ENCODE measurements at regions not wholly inside any gene's neighbourhood (a gene's known extent, or its start where the extent isn't known, plus 50 kb on each side); places are given as distances from the start of the nearest gene placed in this dataset.

DNA sequence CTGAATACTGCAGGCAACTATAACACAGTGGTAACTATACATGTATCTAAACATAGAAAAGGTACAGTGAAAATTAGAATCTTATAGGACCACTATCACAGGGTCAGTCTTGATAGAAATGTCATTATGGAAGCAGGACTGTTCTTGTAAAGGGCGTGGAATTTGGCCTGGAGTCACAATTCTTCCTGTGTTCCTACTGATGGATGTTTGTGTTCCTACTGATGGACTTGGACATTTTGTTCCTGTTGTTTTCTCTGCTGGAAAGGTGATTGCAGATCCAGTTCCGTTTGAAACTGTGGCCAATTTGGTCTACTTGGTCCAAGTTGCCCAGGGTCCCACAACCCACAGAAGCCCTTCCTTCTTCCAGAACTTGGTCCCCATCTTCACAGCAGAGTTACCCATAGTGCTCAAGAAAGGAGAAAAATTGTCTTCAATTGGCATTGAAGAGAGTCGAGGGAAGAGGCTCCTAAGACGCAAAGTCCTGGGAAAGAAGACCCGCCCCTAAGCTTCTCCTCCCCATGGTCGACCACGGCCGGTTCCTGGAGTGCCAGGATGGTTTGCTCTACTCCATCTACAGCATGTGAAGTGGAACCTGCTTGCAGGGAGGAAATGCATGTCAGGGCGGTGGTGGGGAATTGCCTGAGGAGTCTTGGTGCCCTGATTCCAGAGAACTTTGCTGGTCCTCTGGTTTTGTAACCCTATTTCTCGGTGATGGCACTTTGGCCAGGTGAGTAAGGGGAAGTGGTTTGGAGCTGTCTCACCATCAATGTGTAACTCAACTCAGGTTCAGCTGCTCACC is 102.8 kb upstream of the RAB12 start:
- TF ChIP-seq, protein P1, sequence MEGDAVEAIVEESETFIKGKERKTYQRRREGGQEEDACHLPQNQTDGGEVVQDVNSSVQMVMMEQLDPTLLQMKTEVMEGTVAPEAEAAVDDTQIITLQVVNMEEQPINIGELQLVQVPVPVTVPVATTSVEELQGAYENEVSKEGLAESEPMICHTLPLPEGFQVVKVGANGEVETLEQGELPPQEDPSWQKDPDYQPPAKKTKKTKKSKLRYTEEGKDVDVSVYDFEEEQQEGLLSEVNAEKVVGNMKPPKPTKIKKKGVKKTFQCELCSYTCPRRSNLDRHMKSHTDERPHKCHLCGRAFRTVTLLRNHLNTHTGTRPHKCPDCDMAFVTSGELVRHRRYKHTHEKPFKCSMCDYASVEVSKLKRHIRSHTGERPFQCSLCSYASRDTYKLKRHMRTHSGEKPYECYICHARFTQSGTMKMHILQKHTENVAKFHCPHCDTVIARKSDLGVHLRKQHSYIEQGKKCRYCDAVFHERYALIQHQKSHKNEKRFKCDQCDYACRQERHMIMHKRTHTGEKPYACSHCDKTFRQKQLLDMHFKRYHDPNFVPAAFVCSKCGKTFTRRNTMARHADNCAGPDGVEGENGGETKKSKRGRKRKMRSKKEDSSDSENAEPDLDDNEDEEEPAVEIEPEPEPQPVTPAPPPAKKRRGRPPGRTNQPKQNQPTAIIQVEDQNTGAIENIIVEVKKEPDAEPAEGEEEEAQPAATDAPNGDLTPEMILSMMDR (IDR thresholded peaks at IDR 0.05; ENCODE audit: insufficient read depth, low read length, poor library complexity, severe bottlenecking) = no peak
- no peaks in the 10 kb centered on the region for H3K27me3 ChIP-seq (replicated peaks; ENCODE audit: control insufficient read depth, insufficient read depth, low read length)
- DNase-seq (ENCODE audit: extremely low read depth, insufficient read length) = no peak
- no peaks in the 10 kb centered on the region for H3K36me3 ChIP-seq (ENCODE audit: control insufficient read depth, insufficient read depth, low read length)
- H3K4me3 ChIP-seq (replicated peaks; ENCODE audit: low read depth, low read length) = no peak overlapping the region

DNA sequence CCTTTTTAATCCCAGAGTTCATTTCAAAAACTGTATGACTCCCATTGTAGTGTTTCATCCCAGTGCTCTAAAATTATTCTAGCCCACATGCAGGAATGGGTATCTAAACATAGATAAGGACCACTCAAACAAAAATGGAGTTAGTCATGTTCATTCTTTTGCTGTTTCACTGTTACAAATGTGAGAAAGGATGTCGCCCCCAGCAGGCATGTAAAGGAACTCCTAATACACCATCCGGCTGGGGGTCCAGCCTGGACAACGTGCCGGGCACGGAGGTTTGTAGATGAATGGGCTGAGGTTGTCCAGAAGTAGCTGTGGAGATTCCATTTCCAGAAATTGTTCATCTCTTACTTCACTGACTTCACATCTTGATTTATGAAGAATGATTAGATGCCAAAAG is 101.9 kb upstream of the RAB12 start:
- Histone ChIP-seq H3K4me3 (replicated peaks; ENCODE audit: low read depth, low read length) (no peak overlapping the region), H3K36me3 (ENCODE audit: control insufficient read depth, insufficient read depth, low read length) (no peaks in the 10 kb centered on the region), H3K27me3 (replicated peaks; ENCODE audit: control insufficient read depth, insufficient read depth, low read length) (no peaks in the 10 kb centered on the region; the same call in 1 of the 2 replicates)
- DNase-seq (ENCODE audit: extremely low read depth, insufficient read length) = no peak
- TF ChIP-seq, protein P1 (IDR thresholded peaks at IDR 0.05; ENCODE audit: insufficient read depth, low read length, poor library complexity, severe bottlenecking) = peak; percentile 46

DNA sequence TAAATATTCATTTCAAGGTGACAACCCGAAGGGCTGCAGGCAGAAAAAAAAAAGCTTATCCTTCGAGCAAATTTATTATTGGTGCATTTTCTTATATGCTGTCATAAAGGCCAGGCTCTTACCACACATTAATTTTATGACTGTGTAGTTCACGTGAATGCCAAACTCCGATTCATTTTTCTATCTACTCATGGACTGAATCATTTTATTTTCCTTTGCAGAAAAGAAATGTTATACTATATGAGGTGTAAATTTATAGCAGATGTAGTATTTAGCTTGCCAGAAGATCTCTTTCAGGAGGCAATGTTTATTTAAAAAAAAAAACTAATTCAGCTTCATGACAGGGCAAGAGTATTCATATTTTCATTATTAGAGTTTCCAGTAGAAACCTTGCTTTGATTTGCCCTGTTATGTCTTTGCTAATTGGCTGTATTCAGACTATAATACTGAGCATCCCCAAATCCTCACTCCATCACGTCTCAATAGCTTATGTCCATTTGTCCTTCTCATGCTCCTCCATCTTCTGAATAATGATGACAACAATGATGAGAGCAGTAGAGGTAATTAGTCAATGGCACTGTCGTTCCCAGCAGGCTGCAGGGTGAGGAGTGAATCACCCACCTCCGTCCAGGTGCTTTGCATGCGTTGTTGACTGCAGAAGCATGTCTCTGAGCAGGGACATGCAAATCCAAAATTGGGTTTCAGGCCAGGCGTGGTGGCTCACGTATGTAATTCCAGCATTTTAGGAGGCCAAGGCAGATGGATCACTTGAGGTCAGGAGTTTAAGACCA is 101.1 kb upstream of the RAB12 start:
- no peak for DNase-seq (ENCODE audit: extremely low read depth, insufficient read length)
- TF ChIP-seq, protein P1 (IDR thresholded peaks at IDR 0.05; ENCODE audit: insufficient read depth, low read length, poor library complexity, severe bottlenecking) = no peak
- no peaks in the 10 kb centered on the region; the same call in 1 of the 2 replicates for H3K27me3 ChIP-seq (replicated peaks; ENCODE audit: control insufficient read depth, insufficient read depth, low read length)
- no peaks in the 10 kb centered on the region for H3K36me3 ChIP-seq (ENCODE audit: control insufficient read depth, insufficient read depth, low read length)
- H3K4me3 ChIP-seq (replicated peaks; ENCODE audit: low read depth, low read length) = no peak overlapping the region

DNA sequence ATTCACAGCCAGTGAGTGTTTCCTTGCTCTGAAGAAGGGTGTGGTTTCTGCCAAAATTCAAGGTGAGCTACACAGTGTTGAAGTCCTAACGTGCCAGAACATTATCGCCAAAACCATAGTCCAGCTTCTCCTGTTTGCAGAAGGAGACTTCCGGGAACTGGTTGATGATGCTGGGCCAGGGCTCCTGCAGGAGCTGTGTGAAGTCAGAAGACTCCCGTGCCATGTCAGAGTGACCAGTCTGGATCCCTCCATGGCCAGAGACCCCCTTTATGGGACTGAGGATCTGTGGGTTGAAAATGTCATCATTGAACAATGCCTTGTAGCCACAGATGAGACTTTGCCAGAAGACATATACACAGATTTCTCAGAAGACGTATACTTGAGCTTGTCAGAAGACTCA is 96.0 kb upstream of the RAB12 start:
- TF ChIP-seq, protein P1 (IDR thresholded peaks at IDR 0.05; ENCODE audit: insufficient read depth, low read length, poor library complexity, severe bottlenecking) = no peak
- Histone ChIP-seq H3K4me3 (replicated peaks; ENCODE audit: low read depth, low read length) (no peak overlapping the region), H3K27me3 (replicated peaks; ENCODE audit: control insufficient read depth, insufficient read depth, low read length) (no peaks in the 10 kb centered on the region; the same call in none of the 2 replicates), H3K36me3 (ENCODE audit: control insufficient read depth, insufficient read depth, low read length) (no peaks in the 10 kb centered on the region)
- DNase-seq (ENCODE audit: extremely low read depth, insufficient read length) = no peak

DNA sequence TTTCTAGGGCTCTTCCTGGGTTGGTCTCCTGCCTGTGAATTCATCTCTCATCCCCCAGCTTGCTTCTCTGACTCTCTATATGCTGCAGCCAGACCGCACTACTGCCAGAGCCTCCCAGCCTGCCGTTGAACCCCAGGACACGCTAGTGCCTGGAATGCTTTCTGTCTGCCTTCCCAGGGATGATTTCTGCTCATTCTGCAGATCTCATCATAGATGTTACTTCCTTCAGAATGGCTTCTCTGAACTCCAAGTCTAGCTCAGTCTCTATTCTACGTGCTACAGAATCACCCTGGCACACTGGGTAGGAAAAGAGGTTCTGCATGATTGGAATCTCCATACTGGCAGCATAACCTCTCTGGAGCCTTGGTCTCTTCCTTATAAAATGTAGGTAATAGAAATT is 94.8 kb upstream of the RAB12 start:
- Histone ChIP-seq H3K27me3 (replicated peaks; ENCODE audit: control insufficient read depth, insufficient read depth, low read length) (no peaks in the 10 kb centered on the region; the same call in none of the 2 replicates), H3K36me3 (ENCODE audit: control insufficient read depth, insufficient read depth, low read length) (no peaks in the 10 kb centered on the region), H3K4me3 (replicated peaks; ENCODE audit: low read depth, low read length) (no peak overlapping the region)
- TF ChIP-seq, protein P1 (IDR thresholded peaks at IDR 0.05; ENCODE audit: insufficient read depth, low read length, poor library complexity, severe bottlenecking) = no peak
- no peak for DNase-seq (ENCODE audit: extremely low read depth, insufficient read length)
